Myocyte (in vitro differentiated cells): ENCODE measurements at regions not wholly inside any gene's neighbourhood (a gene's known extent, or its start where the extent isn't known, plus 50 kb on each side); places are given as distances from the start of the nearest gene placed in this dataset.

Source experiments
- DNase-seq: peaks from one replicate; pipeline ENCODE4 v3.0.0-alpha.2; 2012; ENCODE audit warnings: low read depth

DNA sequence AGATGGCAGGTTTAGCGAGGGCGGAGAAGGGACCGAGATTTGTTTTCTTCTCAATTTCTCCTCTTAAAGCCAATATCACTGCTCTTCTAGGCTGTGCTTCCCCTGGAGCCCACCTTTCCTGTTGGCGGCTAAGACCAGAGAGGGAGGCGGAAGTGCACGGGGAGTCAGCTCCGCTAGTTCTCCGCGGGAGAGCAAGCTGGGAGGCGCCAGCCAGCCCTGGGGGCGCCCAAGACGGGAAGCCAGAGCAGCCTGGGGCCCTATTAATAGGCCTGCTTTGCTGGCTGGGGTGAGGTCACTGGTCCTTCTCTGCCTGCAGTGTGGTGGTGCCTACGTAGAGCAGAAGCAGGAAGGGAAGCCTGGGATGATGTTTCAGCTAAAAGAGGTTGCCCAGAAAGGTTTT is 61.6 kb downstream of the LSM5 start:
- no peak for DNase-seq

DNA sequence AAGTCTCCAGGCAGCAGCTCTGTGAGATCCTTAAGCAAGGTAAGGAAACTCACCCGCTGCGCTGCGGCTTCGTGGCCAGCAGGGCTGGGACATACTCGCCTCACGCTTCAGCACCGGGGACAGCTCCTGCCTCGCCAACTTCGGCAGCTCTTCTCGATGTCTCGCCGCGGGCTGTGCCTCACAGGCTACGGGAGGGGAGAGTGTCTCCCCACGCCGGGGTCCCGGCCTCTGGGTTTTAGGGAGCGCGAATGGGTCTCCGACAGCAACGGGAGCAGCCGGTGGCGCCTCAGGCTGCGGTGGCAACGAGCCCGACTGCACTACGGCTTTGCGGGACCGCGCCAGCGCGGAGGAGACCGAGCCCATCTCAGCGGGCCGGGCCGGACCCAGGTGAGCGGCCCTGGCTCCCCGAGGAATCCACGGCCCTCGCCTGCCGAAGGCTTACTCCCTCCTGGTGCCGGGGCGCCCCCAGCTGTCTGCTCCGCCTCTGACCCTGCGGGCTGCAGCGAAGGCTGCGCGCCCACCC is 62.4 kb downstream of the LSM5 start:
- peak; percentile 67 for DNase-seq

DNA sequence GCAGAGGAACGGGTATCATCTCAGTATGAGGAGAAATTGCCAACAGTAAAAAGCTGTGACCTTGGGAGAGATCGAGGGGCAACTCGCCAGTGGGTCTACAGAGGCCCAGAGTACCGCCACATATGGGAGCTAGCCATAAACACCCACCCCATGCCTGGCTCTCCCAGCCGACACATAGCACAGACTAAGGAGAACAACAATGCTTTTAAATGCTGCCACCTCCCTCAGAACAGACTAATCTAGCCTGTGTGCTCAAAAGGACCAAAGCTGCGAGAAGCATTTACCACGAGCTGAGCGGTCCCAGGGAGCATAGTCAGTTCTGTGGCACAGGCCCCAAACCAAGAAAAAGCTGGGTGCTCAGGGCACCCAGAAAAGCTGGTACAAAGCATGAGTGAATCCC is 73.3 kb downstream of the LSM5 start:
- no peak for DNase-seq

DNA sequence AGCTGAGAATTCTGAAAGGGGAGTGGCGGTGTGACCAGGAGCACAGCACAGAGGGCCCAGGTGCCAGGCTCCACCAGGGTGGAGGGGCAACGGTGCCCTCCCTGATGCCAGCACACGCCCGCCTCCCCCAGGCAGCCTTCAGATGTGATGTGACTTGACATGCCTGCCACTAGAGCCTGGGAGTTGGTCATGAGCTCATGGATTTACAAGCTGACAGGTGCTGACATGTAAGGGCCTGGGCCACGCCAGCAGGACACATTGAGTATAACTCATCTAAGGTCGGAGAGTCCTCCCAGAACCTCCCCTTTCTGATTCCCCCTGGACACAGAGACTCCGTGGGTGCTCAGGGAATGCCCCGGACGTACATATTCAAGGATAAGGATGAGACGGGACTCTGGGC is 74.2 kb downstream of the LSM5 start:
- DNase-seq: no peak

DNA sequence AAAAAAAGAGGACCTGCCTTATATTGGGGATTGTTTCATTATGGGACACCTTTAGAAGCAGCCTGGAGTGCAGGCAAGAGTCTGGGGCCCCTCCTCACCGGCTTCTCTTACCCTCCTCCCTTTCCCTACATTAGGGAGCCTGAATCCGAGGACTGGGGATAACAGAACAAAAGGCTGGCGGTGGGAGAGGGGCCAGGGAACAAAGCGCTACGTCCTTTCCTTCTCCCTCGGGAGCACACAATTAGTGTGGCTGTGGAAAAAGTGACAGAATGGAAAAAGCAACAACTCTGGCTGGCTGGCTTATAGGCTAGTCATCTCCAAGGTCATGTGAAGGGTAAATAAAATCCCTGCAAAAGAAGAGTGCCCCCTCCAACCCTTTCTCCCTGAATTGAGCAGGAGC is 74.7 kb downstream of the LSM5 start:
- no peak for DNase-seq

DNA sequence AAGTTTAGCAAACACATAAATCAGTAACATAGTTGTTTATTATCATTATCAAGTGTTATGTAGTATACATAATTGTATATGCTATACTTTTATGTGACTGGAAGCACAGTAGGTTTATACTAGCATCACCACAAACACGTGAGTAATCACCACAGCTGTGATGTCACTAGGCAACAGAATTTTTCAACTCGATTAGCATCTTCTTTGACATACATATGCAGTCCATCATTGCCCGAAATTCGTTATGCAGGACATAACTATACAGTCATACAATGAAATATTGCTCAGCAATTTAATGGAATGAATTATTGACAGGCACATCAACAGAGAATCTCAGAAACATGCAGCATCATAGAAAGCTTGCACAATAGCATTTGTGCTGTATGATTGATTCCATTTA is 77.7 kb downstream of the LSM5 start:
- DNase-seq: no peak

DNA sequence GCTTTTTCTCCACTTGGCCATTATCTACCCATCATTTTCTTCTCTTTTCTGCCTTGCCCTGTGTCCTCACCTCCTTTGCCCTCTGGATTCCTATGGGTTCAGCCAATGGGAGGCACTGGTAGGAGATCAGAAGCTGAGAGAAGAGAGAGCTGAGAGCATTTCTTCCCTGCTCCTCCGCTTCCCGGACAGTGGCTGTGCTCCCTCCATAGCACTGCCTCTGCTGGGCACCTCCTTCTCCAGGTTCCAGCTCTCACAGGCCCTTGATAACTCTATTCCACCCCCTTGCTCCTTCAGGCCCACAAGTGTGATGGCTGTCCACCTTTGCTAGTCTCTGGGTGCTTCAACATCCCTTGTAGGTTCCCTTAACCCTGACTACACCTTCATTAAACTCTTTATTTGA is 79.6 kb downstream of the LSM5 start:
- DNase-seq: no peak

DNA sequence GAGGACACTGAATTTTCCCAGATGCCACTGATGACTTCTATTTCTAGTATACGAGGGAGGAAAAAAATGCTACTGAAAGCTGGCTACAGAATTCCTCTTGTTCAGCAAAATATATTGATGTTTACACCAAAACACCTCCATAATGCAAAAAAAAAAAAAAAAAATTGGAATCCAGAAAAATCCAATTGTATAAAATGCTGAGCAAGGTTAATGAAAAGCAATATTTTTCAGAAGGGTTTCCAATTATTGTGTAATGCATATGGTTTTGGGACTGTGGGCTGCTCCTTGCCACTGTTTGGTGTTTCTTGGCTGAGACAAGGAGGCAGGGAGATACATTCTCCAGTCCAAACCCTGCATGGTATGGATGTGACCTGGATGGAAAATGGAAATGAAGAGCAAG is 83.8 kb downstream of the LSM5 start:
- no peak for DNase-seq

DNA sequence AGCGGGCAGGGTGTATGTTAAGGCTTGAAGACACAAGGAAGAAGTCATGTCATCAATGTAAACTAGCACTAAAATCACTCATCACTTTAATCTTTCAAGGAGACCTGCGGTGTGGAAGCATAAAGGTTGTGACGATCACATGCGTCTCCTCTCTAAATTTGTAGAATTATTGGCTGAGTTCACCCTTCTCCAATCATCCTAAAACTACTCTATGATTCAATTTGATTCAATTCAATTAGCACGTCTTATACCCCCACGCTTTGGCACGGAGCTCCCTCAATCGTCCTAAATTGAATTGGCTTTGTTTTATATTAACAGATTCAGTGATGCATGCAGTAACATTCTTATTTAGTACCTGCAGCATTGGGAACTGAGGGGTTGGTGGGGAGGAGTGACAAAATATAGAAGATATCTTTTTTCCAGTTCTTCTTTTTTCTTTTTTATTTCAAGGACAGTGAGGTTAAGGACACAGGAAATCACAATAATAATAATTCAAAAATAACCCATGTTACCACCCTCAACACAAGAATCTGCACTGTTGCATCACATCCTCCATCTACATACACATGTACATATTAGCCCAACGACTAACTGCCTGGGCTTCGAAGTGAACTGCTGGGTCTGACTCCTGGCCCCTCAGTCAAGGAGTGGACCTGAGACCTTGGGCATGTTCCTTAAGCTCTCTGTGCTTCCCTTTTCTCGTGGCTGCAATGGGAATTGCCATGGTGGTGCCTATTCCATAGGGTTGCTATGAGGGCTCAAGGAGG is 86.5 kb downstream of the LSM5 start:
- DNase-seq: no peak

DNA sequence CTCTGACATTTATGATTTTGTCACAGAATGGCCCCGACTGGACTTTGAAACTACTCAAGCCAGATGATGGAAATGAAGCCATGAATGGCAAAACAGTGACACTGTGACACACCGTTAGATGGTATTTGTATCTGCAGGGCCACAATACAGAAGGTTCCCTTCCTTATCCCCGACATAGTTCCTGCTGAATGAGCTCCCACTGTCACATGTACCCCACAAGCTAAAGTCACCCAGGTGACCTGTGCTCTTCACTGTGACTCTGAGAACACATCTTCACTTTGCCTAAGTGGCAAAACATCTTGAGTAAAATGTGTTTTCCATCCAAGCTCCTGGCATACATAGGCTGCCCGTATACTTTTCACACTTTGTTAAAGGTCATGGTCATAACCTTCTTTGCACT is 89.5 kb downstream of the LSM5 start:
- DNase-seq: no peak

DNA sequence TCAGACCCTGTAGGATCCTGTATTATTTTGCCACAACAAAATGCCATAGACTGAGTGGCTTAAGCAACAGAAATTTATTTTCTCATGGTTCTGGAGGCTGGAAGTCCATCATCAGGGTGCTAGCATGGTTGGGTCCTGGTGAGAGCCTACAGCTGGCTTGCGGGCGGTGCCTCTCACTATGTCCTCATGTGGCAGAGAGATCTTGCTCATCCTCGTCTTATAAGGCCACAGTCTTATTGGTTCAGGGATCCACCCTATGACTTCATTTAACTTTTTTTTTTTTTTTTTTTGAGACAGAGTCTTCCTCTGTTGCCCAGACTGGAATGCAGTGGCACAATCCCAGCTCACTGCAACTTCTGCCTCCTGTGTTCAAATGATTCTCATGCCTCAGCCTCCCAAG is 90.9 kb downstream of the LSM5 start:
- no peak for DNase-seq

DNA sequence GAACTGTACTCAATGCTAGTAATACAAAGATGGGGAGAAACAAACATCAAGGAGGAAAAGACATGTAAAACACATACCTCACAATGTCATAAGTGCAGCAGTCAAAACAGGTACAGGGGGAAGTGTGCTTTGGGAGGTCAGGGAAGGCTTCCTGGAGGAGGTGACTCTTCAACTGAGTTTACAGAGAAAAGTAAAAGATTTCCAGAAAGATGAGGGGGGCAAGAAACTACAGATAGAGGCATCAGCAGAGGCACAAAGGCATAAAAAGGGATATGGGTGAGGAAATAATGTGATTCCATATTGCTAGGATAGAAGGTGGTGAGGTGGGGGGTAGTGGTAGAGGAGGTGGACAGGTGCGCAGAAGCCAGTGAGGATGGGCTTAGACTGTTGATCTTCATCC is 95.0 kb downstream of the LSM5 start:
- no peak for DNase-seq

DNA sequence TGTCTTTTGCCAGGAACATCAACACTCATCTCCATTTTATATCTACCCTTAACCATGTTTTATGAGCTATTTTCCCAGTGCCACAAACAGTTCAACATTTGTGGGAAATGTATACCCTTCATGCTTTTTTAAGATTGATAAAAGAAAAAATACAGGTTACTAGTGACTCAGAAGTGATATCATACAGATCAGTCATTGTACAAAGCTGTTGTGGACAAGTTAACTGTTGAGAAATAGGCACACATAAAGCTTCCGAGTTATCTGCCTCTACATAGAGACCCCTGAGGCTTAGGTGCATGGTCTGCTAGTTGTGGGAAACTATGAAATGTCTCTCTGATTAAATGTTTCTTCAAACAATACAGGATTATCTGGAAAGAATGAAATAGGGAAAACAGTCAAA is 96.3 kb downstream of the LSM5 start:
- DNase-seq: no peak

DNA sequence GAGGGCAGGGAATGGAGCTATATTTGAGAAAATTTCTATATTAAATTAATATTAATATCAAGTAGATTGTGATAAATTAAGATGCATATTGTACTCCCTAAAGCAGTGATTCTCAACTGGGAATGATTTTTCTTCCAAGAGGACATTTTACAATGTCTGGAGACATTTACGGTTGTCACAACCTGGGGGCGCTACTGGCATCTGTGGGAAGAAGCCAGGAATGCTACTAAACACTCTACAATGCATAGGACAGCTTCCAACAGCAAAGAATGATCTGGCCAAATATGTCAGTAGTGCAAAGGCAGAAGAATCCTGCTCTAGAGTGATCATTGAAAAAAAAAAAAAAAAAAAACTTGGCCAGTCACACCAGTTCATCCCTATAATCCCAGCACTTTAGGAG is 100.0 kb downstream of the LSM5 start:
- no peak for DNase-seq

DNA sequence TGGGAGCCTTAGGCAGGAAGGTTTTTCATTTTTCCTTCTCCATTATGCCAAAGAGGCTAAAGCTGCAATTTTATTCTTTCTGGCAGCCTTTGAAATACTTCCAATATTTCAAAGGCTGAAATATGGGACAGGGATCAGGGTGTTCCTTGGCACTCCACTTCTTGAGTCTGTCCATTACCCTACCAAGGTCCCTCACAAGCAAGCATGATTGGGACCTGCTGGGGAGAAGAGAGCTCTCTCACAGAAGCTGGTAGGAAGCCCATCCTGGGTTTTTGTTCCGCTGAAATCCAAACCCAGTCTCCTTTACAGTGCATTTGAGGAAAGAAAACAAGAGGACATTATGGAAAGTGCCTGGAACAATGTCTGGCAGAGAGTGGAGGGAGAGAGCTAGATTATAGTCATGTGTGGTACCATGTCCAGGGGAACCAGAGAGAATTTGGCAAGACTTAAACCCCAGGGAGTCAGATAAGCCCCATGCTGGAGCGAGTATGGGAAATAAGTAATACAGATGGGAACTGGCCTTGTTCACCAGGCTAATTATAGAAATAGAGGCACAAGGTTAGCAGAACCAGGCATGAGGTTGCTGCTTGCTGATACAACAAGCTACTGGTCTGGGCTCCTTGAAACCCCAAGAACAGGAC is 104.7 kb downstream of the LSM5 start:
- no peak for DNase-seq

DNA sequence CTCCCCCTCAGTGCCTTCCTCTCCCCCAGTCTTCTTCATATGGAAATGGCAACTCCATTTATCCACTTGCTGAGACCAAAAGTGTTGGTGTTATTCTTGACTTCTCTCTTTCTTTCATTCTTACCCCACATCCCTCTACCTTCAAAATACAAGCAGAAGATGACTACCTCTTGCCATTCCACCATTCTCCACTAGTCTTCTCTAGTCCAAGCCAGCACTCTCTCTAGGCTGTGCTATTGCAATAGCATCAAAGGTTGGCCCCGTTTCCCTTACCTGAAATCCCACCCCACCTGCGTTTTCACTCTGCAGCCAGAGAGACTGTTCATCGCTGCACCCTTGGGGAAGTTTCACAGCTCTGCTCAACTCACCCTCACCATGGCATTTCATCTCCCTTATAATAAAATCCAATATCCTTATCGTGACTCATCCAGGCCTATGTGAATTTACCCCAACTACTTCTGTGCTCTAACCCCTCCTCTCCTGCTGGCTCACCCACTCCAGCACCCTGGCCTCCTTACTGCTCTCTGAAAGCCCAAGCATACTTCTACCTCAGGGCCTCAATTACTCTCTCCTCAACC is 109.1 kb downstream of the LSM5 start:
- no peak for DNase-seq

DNA sequence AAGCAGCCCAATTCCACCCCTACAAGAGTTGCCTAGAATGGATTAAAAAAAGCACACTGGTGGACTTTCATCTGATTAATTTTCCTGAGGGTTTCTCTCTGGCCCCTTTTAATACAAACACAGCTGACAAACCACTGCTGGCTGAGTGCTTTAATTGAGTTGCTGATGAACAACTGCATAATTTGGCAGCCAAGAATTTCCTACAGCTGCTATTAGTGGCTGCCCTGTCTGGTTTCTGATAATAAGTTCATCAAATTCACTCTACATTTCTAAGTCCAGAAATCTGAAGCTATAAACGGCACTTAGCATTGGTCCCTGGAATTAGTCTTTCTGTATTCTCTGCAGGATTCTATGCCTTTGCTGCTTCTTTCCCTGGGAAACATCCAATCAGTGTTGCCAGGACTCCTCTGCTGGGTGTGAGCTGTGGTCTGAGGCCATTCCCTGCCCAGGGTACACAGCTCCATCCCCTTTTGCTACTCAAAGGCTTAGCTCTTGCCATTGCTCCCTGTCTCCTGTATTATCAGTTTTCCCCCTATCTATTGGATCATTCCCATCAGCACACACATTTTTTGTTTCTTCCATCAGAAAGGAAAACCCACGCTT is 110.6 kb downstream of the LSM5 start:
- DNase-seq: peak; percentile 15

DNA sequence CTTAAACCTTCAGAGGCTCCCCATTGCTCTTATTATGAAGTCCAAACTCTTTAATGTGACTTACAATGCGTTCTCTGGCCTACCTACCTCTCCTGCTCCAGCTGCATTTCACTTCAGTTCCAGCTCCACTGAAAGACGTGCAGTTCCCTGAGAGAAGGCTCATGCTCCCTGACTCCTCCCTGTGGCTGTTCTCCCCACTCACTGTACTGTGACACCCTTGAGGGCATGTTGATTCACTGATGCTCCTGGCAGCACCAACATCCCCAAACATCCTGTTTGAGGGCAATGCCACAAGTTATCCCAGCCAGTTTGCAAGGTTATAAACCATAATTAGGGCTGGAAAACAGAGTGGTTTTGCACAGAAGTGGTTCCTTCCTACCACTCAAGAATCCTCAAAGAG is 111.2 kb downstream of the LSM5 start:
- peak; percentile 3 for DNase-seq

DNA sequence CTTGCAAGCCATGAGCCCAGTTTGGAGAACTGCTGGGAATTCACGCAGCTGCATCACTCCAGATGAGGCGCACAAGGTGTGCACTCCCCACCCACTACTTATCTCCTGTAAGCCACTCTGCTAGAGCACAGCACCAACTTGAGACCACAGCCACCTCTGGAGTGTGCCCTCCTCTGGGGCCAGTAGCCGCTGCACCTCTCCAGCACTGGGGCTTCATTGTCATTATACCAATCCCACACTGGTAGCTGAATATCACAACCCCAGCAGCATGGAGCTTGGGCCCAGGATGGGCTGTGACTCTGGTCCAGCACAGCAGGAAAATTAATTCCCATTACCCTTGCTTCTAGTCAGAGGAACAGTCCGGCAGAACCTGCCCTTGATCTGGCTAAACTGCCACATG is 125.6 kb downstream of the LSM5 start:
- no peak for DNase-seq

DNA sequence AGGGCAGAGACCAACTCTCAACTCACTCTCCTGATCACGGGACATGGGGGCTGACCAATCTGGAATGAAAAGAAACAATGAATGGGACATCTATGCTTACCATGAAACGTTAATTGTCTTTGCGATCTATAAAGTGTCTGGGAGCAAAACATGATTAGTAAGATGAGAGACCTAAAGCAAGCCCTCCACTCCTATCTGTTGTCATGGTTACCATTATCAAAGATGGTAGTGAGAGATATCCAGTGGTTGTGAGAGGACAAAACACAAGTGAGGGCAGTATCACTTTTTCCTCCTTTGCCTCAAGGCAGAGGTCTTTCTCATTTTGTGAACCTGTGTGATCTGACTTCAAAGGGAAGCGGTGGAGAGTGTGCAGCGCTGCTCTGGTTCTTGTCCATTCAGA is 130.1 kb downstream of the LSM5 start:
- DNase-seq: no peak

DNA sequence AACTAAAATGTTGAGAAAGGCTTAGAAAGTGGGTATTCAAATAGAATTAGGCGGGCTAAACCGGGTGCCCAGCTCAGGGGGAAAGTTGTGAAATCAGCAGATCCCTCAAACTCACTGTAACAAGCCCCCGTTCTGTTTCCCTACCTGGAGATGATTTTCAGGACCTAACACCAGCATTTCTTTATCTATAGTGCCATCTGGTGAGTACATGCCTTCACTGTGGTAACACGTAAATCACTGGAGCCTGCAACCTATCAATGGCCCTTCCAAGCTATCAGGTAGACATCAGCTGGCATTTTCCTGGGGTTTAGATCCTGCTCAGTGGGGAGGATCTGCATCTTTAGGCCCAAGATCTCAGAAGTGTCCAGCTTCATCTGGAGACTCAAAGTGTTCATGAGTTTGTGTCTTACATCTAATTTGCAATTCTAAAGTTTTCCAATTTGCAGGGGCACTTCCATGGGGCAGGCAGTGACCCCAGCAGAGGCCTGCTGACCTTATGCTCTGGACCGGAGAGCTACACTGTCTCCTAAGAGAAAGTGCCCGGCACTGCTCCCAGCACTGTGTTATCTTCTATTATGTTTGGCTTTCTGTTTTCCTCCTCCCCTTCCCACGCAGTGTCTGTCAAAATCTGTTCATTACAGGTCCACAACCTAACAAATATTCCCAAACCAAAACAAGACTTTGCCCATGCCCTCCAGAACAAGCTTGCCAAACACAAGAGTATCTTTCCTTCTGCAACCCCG is 132.5 kb downstream of the LSM5 start:
- DNase-seq: no peak
